NCI-H526 treated with DMSO at 0.1 percent for 48 hours (cell line): ENCODE measurements at regions not wholly inside any gene's neighbourhood (a gene's known extent, or its start where the extent isn't known, plus 50 kb on each side); places are given as distances from the start of the nearest gene placed in this dataset.
"Not testable (repeated sequence)": the region's sequence is repeated elsewhere in the genome, so short reads cannot be mapped to it uniquely, and the experiment has no call there.

Source experiments
- DNase-seq: peaks from one replicate; lab custom pipeline; 2025; lab: John Stamatoyannopoulos, UW

DNA sequence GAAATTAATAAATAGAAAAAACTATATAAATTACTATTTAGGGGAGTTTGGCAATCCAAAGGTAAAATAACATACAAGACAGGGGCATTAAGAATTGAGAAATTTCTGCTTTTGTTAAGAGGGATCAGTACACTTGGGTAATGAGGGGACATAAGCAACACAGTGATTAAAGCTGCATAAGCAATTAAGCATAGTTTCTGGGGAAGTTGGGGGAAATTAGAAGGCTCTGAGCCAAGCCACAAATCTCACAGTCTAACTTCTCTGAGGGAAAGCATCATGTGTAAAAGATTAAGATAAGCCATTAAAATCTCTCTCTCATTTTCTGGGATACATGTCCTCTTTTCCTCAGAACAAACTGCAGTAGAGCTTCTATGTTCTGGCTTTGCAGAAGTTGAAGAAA, 533.9 kb upstream of the LRFN5 start:
- DNase-seq, result no peak

DNA sequence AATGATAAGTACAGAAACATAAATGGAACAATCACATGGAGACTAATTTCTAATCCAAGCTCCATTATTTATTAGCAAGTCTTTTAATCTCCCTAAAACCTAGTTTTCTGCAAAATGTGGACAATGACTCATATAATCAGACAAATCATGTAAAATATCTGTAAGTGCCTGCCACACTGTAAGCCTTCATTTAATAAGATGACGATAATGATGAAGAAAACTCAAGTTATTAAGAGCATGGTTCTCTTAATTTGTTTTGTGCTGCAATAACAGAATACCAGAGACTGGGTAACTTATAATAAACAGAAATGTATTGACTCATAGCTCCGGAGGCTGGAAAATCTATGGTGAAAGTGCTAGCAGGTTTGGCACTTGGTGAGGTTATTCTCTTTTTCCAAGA, 535.3 kb upstream of the LRFN5 start:
- DNase-seq, result no peak

DNA sequence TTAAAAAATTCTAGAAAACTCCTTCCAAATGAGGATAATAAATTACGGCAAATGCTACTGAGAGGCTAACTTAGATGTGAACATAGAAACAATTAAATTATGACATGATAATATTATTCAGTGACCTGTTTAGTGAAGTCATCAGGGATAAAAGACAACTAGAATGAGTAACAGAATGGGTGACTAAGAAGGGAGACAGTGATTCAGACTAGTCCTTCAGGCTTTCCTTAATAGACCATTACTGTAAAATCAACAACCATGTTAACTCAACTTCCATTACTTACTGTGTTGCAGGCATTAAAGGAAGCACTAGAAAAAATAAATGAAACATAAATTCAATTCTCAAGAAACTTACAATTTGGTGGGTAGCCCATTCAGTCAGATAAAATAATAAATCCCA, 543.9 kb upstream of the LRFN5 start:
- DNase-seq, result no peak

DNA sequence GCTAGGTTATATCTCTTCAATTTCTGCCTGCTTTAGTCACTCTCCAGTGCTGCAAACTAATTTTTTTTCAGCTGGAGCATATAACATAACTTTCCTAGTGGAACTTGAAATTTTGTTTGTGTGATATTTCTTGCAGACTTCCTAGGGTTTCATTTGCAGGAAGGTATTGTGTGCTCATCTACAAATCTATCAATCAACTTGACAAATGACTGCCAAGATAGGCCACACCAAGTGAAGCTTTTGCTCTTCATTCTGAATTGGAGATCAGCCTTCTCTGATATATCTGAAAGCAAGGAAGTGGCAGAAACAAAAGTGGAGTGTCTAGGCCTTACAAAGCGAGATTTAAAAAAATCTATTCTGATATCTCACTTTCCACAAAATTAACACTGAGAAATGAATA, 551.1 kb upstream of the LRFN5 start:
- DNase-seq, result no peak

DNA sequence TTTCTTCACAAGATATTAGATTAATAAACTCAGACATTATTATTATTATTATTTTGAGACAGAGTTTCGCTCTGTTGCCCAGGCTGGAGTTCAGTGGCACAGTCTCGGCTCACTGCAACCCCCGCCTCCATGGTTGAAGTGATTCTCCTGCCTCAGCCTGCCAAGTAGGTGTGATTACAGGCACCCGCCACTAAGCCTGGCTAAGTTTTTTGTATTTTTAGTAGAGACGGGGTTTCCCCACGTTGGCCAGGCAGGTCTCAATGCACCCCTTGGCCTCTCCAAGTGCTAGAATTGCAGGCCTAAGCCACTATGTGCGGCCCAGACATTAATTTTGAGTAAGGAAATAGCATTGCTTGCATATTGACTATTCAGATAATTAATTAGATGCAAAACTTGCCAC, 554.9 kb upstream of the LRFN5 start:
- no peak for DNase-seq

GRCh38 chr14:41047763-41048162, 558.9 kb upstream of the LRFN5 start:
- DNase-seq, result no peak

GRCh38 chr14:41037388-41037787, 569.3 kb upstream of the LRFN5 start:
- DNase-seq, result no peak

GRCh38 chr14:41034969-41035368, 571.7 kb upstream of the LRFN5 start:
- no peak for DNase-seq

DNA sequence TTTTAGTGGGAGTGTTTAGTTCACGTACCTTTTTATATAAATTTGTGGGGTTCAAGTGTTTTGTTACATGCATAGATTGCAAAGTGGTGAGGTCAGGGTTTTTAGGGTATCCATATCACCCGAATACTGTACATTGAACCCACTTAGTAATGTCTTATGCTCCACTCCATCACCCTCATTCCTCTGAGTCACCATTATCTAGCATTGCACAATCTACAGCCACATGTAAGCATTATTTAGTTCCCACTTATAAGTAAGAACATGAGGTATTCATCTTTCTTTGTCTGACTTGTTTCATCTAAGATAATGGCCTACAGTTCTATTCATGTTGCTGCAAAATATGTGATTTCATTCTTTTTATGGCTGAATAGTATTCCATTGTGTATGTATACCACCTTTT, 583.7 kb upstream of the LRFN5 start:
- DNase-seq, result no peak

DNA sequence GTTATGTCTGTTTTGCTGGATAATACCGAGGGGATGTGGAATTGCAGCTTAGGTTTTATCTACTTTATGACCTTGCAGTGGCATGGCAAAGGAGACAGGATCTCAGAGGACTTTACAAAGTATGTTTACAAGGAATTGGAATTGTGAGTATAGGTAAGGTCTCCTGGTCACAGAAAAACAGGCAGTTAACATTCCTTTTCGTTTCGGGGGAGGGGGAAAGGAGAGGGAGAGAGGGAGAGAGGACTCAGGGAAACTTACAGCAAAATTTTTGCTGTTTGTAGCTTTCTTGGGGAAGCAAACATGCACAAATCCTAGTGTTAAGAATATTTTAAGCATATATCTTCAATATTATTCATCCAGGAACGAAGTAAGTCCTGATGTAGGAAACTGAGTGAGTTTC, 590.5 kb upstream of the LRFN5 start:
- no peak for DNase-seq

GRCh38 chr14:41000350-41000749, 606.3 kb upstream of the LRFN5 start:
- DNase-seq, result no peak

GRCh38 chr14:40989260-40989659, 617.4 kb upstream of the LRFN5 start:
- DNase-seq, result no peak

DNA sequence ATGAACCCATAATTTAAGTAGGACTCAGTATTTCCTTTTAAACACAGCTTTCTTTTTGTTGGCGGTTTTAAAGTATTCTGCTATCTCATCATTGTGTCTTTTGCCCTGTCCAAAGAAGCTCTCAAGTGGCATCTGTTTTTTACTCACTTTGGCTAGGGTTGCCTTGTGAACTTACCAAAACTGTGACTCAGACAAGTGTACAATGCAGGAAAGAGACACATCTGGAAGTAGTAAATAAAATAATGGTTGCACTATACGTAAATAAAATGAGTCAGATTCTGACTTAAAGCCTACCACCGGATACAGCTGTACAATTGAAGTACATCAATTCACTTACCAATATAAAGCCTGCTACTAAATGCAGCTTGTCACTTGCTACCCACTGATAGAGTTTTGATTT, 619.2 kb upstream of the LRFN5 start:
- DNase-seq, result no peak

DNA sequence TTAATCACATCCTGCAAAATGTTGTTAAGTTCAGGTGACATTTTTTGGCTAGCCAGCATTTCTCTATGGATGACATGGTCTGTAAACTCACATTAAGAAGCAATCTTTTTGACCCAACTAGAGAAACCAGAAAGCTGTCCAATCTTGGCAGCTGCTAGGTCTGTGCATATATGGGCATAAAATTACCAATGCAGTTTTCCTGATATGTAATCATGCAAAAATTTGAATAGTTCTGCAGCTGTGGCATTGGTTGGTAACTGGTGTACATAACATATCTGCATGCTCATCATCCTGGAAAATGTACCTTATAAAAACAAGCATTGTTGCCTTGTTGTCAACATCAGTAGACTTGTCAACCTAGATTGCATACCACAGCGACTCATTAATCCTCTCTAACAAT, 620.0 kb upstream of the LRFN5 start:
- DNase-seq, result no peak

GRCh38 chr14:40985584-40985983, 621.1 kb upstream of the LRFN5 start:
- DNase-seq, result no peak

DNA sequence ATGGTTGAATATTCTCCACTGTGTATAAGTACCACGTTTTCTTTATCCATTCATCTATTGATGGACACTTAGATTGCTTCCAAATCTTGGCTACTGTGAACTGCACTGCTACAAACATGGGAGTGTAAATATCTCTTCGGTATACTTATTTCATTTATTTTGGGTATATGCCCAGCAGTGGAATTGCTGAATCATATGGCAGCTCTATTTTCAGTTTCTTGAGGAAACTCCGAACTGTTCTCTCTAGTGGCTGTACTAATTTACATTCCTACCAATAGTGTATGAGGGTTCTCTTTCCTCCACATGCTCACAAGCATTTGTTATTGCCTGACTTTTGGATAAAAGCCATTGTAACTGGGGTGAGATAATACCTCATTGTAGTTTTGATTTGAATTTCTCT, 623.1 kb upstream of the LRFN5 start:
- DNase-seq, result no peak

GRCh38 chr14:40981247-40981646, 625.4 kb upstream of the LRFN5 start:
- DNase-seq, result no peak

DNA sequence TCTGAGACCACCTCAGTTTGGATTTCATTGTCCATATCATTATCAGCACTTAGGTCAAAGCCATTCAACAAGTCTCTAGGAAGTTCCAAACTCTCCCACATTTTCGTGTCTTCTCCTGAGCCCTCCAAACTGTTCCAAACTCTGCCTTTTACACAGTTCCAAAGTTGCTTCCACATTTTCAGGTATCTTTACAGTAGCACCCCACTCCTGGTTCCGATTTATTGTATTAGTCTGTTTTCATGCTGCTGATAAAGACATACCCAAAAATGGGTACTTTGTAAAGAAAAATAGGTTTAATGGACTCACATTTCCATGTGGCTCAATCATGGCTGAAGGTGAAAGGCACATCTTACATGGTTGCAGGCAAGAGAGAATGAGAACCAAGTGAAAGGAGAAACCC, 646.4 kb upstream of the LRFN5 start:
- DNase-seq, result not testable (repeated sequence)

DNA sequence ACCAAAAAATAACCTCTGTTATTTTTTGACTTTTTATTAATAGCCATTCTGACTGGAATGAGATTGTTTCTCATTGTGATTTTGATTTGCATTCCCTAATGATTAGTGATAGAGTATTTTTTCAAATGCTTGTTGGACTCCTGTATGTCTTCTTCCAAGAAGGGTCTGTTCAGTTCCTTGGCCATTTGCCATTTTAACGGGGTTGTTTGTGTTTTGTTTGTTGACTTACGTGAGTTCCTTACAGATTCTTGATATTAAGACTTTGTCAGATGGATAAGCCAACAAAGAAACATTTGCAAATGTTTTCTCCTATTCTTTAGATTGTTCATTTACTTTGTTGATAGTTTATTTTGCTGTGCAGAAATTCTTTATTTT, 651.6 kb upstream of the LRFN5 start:
- no peak for DNase-seq

- DNase-seq, result peak; percentile 14
Measured at GRCh38 chr14:40954448-40955130, 652.1 kb upstream of the LRFN5 start.

GRCh38 chr14:40944521-40944920, 662.2 kb upstream of the LRFN5 start:
- DNase-seq, result no peak

GRCh38 chr14:40936861-40937260, 669.8 kb upstream of the LRFN5 start:
- DNase-seq, result no peak

DNA sequence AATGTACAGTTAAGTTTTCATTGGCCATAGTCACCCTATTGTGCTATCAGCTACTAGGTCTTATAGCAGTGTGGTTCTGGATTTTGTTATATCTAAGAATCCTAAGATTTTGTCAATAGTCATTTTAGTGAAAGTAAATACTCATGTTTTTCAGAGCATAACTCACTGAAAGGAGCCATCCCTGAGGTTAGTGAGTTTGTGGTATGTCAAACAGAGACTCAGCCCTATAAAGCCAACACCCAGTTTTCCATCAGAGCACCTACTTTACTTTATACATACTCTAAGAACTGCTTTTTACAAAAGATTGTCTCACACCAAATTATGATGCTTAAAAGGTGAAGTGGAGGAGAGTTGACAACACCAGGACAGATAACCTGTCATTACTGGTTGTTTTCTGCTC, 686.3 kb upstream of the LRFN5 start:
- DNase-seq, result no peak

- no peak for DNase-seq
Measured at GRCh38 chr14:40911141-40911540, 695.5 kb upstream of the LRFN5 start.

DNA sequence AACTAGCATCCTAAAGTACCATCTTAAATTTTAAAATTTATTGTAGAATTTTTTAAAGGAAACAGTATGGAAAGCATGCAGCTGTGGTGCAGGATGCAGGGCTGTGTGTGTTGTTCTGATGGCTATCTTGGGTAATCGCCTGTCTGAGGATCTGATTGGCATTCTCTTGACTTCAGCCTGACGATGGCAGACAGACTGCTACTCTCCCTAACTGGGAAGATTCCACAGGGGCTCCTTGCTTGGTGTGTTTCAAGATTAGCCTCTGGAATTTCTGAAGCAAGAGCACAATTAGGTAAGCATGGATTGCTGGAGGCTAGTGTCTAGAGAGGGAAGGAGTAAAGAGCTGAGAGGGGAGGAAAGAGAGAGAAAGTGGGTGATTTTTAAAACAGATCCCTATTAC, 696.8 kb upstream of the LRFN5 start:
- no peak for DNase-seq
